Gastroesophageal sphincter (tissue), 3 donors: ENCODE measurements at regions not wholly inside any gene's neighbourhood (a gene's known extent, or its start where the extent isn't known, plus 50 kb on each side); places are given as distances from the start of the nearest gene placed in this dataset.

ENCODE experiments used
- EP300 ChIP-seq: sonication (generic); formaldehyde crosslinking; IDR thresholded peaks from one replicate; pipeline ENCODE4 v1.6.1; 2017; ENCODE audit warnings: antibody characterized with exemption, mild to moderate bottlenecking
- POLR2A ChIP-seq, 2 donors: fragments of 450-650 bp; IDR thresholded peaks; one replicate each; pipeline ENCODE4 v1.6.1; 2017; ENCODE audit warnings: antibody characterized with exemption in 2 of 2, mild to moderate bottlenecking in 2 of 2, moderate library complexity in 1 of 2
- POLR2AphosphoS5 ChIP-seq: sonication (generic); formaldehyde crosslinking; IDR thresholded peaks from one replicate; pipeline ENCODE4 v1.6.1; 2017; ENCODE audit warnings: antibody characterized with exemption
- TF ChIP-seq, protein P1 (sequence below), 4 experiments: fragments of 200-600 bp in 2 of 4; fragments of 450-650 bp in 2 of 4; sonication (generic) in 1 of 4; IDR thresholded peaks; one replicate each; pipeline ENCODE4 v1.5.1; 2017 to 2019; ENCODE audit warnings: antibody characterized with exemption in 4 of 4, mild to moderate bottlenecking in 2 of 4, moderate library complexity in 2 of 4

DNA sequence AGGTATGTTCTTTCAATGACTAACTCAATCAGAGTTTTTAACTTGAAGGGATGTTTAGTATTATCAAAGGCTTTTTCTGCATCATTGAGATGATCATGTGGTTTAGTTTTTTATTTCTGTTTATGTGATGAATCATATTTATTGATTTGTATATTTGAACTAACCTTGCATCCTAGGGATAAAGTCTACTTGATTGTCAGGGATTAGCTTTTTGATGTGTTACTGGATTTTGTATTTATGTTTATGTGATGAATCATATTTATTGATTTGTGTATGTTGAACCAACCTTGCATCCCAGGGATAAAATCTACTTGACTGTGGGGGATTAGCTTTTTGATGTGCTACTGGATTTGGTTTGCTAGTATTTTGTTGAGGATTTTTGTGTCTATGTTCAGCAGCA is 615.4 kb upstream of the GRID2 start:
- TF ChIP-seq POLR2A (IDR thresholded peaks at IDR 0.05) (no peak), POLR2AphosphoS5 (no peak), EP300 (no peak)
- TF ChIP-seq, protein P1, sequence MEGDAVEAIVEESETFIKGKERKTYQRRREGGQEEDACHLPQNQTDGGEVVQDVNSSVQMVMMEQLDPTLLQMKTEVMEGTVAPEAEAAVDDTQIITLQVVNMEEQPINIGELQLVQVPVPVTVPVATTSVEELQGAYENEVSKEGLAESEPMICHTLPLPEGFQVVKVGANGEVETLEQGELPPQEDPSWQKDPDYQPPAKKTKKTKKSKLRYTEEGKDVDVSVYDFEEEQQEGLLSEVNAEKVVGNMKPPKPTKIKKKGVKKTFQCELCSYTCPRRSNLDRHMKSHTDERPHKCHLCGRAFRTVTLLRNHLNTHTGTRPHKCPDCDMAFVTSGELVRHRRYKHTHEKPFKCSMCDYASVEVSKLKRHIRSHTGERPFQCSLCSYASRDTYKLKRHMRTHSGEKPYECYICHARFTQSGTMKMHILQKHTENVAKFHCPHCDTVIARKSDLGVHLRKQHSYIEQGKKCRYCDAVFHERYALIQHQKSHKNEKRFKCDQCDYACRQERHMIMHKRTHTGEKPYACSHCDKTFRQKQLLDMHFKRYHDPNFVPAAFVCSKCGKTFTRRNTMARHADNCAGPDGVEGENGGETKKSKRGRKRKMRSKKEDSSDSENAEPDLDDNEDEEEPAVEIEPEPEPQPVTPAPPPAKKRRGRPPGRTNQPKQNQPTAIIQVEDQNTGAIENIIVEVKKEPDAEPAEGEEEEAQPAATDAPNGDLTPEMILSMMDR (IDR thresholded peaks at IDR 0.05): no peak
